OCI-LY7 (cell line): ENCODE measurements at regions not wholly inside any gene's neighbourhood (a gene's known extent, or its start where the extent isn't known, plus 50 kb on each side); places are given as distances from the start of the nearest gene placed in this dataset.

ENCODE experiments used
- BruUV-seq: library from RNA; stranded (reverse); fragments of 400-500 nt; replicated peaks from 2 replicates; lab custom pipeline; 2021; lab: Mats Ljungman, UMichigan
- CTCF ChIA-PET: fragments of 300-600 bp; sonication (Branson Sonifier 250); formaldehyde crosslinking; loops from one replicate; lab custom pipeline; 2022; ENCODE audit warnings: antibody characterized with exemption; ENCODE audit not compliant: unreplicated experiment; lab: Charles Lee
- POLR2A ChIA-PET: fragments of 300-600 bp; sonication (Branson Sonifier 250); formaldehyde crosslinking; loops from one replicate; lab custom pipeline; 2022; ENCODE audit warnings: antibody characterized with exemption; lab: Charles Lee
- DNase-seq: peaks from one replicate; pipeline ENCODE4 v3.0.0-alpha.2; 2015; ENCODE audit warnings: low spot score
- H2AFZ ChIP-seq: fragments of 200-600 bp; sonication (generic), shearing (Covaris generic); 2 replicates; pipeline ENCODE4 v1.6.1; 2014; ENCODE audit warnings: mild to moderate bottlenecking, antibody characterized with exemption, low read length, moderate library complexity
- H3K27ac ChIP-seq: fragments of 200-600 bp; sonication (generic); 2 replicates; pipeline ENCODE4 v1.5.1; 2014; ENCODE audit warnings: mixed run types, low read depth, mild to moderate bottlenecking, moderate library complexity, low read length, inconsistent platforms; ENCODE audit not compliant: poor library complexity, severe bottlenecking
- H3K36me3 ChIP-seq: fragments of 200-600 bp; sonication (generic); 2 replicates; pipeline ENCODE4 v1.6.1; 2014; ENCODE audit warnings: mild to moderate bottlenecking, antibody characterized with exemption, low read length, moderate library complexity, mixed read lengths; ENCODE audit not compliant: insufficient read depth
- H3K4me1 ChIP-seq: fragments of 200-600 bp; sonication (generic); 2 replicates; pipeline ENCODE4 v1.5.1; 2014; ENCODE audit warnings: mild to moderate bottlenecking, low read length; ENCODE audit not compliant: insufficient read depth, poor library complexity, severe bottlenecking
- H3K4me2 ChIP-seq: fragments of 200-600 bp; sonication (generic); 2 replicates; pipeline ENCODE4 v1.6.1; 2014; ENCODE audit warnings: mild to moderate bottlenecking, low read length
- H3K4me3 ChIP-seq: fragments of 200-600 bp; sonication (generic); 2 replicates; pipeline ENCODE4 v1.5.1; 2014; ENCODE audit warnings: mild to moderate bottlenecking, low read depth, low read length; ENCODE audit not compliant: poor library complexity, severe bottlenecking
- H3K79me2 ChIP-seq: fragments of 200-600 bp; sonication (generic); 2 replicates; pipeline ENCODE4 v1.6.1; 2016; ENCODE audit warnings: low read depth, mild to moderate bottlenecking, low read length, moderate library complexity, mixed read lengths; ENCODE audit not compliant: insufficient read depth
- H3K9me2 ChIP-seq: fragments of 200-600 bp; sonication (generic); 2 replicates; pipeline ENCODE4 v1.6.1; 2016; ENCODE audit warnings: mild to moderate bottlenecking, low read length, mixed read lengths; ENCODE audit not compliant: insufficient read depth
- H3K9me3 ChIP-seq: fragments of 200-600 bp; sonication (generic); 2 replicates; pipeline ENCODE4 v1.6.1; 2014; ENCODE audit warnings: mild to moderate bottlenecking, mixed run types, low read length, mixed read lengths
- H4K20me1 ChIP-seq: fragments of 200-600 bp; sonication (generic); 2 replicates; pipeline ENCODE4 v1.6.1; 2014; ENCODE audit warnings: mild to moderate bottlenecking, antibody characterized with exemption, low read length, moderate library complexity, mixed read lengths; ENCODE audit not compliant: insufficient read depth
- EZH2phosphoT487 ChIP-seq: fragments of 200-600 bp; sonication (generic); IDR thresholded peaks from 2 replicates; pipeline ENCODE4 v1.6.1; 2018; ENCODE audit warnings: low read depth, borderline replicate concordance, mild to moderate bottlenecking, mixed run types, antibody characterized with exemption, low read length, moderate library complexity, mixed read lengths
- intact Hi-C: fragments of 100-400 bp; cut with micrococcal nuclease; formaldehyde crosslinking; loops from one replicate; pipeline ENCODE4 v1.10.0; 2022; ENCODE audit not compliant: unreplicated experiment
- TF ChIP-seq, protein P1 (sequence below): fragments of 200-600 bp; sonication (generic); conservative IDR thresholded peaks from 2 replicates; pipeline ENCODE4 v1.5.1; 2014; ENCODE audit warnings: mild to moderate bottlenecking, antibody characterized with exemption, low read length, moderate library complexity, mixed read lengths

DNA sequence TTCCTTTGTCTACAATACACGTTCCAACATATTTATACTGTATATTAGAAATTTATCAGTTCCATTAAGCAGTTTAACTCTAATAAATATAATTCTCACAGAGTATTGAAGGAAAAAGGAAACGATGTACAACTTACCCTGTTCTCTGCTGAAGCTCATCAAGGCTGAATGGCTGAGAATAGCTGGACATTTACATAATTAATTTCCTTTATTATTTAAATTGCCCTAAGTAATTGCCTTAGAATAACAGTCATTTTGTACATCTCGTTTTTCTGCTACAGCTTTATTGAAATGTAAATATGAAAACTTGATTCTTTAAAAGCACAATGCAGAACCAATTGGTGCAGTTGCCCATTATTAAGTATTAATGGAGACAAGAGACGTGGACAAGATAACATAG is 648.3 kb upstream of the ATXN8OS start:
- no peak overlapping the region for H3K27ac ChIP-seq
- no TSS peak for BruUV-seq
- intact Hi-C loops = no loop called here
- DNase-seq = no peak
- no peak overlapping the region for H2AFZ ChIP-seq
- no peaks in the 10 kb centered on the region for H4K20me1 ChIP-seq
- TF ChIP-seq, protein P1, sequence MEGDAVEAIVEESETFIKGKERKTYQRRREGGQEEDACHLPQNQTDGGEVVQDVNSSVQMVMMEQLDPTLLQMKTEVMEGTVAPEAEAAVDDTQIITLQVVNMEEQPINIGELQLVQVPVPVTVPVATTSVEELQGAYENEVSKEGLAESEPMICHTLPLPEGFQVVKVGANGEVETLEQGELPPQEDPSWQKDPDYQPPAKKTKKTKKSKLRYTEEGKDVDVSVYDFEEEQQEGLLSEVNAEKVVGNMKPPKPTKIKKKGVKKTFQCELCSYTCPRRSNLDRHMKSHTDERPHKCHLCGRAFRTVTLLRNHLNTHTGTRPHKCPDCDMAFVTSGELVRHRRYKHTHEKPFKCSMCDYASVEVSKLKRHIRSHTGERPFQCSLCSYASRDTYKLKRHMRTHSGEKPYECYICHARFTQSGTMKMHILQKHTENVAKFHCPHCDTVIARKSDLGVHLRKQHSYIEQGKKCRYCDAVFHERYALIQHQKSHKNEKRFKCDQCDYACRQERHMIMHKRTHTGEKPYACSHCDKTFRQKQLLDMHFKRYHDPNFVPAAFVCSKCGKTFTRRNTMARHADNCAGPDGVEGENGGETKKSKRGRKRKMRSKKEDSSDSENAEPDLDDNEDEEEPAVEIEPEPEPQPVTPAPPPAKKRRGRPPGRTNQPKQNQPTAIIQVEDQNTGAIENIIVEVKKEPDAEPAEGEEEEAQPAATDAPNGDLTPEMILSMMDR = no peak
- no peak for TF ChIP-seq EZH2phosphoT487
- no peaks in the 10 kb centered on the region for H3K9me3 ChIP-seq
- H3K4me1 ChIP-seq = no peaks in the 10 kb centered on the region
- POLR2A ChIA-PET = interaction anchor here (0.6 kb wide), 1 partner anchor 327 kb away, joined by 3 read pairs; no protein-coding TSS in a partner anchor
- H3K79me2 ChIP-seq = no peaks in the 10 kb centered on the region
- CTCF ChIA-PET = no interaction called here
- no peak overlapping the region for H3K4me2 ChIP-seq
- H3K9me2 ChIP-seq = no peaks in the 10 kb centered on the region
- no peaks in the 10 kb centered on the region for H3K36me3 ChIP-seq
- H3K4me3 ChIP-seq = no peak overlapping the region

DNA sequence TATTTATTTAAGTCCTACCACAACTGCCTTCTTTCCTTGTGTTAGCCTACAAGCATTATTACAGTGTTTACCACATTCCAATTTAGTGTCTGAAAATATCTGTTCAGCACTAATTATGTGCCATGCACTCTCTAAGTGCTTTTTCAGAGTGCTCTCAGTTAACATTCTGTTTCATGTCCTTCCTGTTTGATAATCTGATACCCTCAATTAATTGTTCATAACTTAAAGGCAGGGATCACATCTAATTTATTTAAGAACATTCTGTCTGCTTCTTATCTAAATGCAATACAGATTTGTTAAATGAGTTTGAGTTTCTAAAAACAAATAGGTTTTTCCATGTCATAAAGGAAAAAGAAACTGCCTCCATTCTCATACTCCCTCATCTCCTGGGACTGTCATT is 649.6 kb upstream of the ATXN8OS start:
- no peak overlapping the region for H3K27ac ChIP-seq
- intact Hi-C loops = no loop called here
- BruUV-seq = no TSS peak
- H2AFZ ChIP-seq = no peak overlapping the region
- ChIA-PET POLR2A (no interaction called here), CTCF (no interaction called here)
- H3K4me1 ChIP-seq = no peaks in the 10 kb centered on the region
- no peaks in the 10 kb centered on the region for H3K79me2 ChIP-seq
- TF ChIP-seq, protein P1 = no peak
- TF ChIP-seq EZH2phosphoT487 = no peak
- H3K4me3 ChIP-seq = no peak overlapping the region
- no peaks in the 10 kb centered on the region for H4K20me1 ChIP-seq
- no peaks in the 10 kb centered on the region for H3K9me3 ChIP-seq
- H3K4me2 ChIP-seq = no peak overlapping the region
- no peak for DNase-seq
- no peaks in the 10 kb centered on the region for H3K9me2 ChIP-seq
- no peaks in the 10 kb centered on the region for H3K36me3 ChIP-seq

DNA sequence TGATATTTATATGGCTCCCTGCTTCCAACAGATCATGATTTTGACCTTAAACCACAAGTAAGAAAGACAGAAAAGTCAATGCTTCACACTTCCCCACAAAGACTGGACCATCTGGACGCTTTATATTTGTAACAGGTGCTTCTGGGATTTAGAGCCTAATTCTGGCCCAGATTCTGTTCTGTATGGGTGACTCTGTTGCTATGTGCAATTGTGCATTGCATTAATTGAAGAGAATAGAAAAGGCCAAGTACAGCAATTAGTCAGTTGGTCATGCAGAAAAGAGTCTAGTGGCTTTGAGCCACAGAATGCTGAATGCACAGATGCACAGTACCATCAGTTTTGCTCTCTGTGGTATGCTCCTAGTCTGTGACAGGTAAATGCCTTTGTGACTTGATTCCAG is 657.4 kb upstream of the ATXN8OS start:
- Histone ChIP-seq H4K20me1 (no peaks in the 10 kb centered on the region), H2AFZ (no peak overlapping the region), H3K4me3 (no peak overlapping the region), H3K9me2 (no peaks in the 10 kb centered on the region), H3K4me2 (no peak overlapping the region), H3K9me3 (no peaks in the 10 kb centered on the region), H3K4me1 (no peaks in the 10 kb centered on the region), H3K79me2 (no peaks in the 10 kb centered on the region), H3K27ac (no peak overlapping the region), H3K36me3 (no peaks in the 10 kb centered on the region)
- CTCF ChIA-PET = no interaction called here
- BruUV-seq = no TSS peak
- intact Hi-C loops = no loop called here
- DNase-seq = no peak
- POLR2A ChIA-PET = no interaction called here
- no peak for TF ChIP-seq EZH2phosphoT487
- TF ChIP-seq, protein P1 = no peak
